Stomach (tissue), 8 donors: ENCODE measurements at regions not wholly inside any gene's neighbourhood (a gene's known extent, or its start where the extent isn't known, plus 50 kb on each side); places are given as distances from the start of the nearest gene placed in this dataset.
A peak's percentile ranks its signal among the peaks of the same experiment; 100 is the strongest.

Experiments used
- DNase-seq, 2 donors: peaks; one replicate each; pipeline versions ENCODE4 v3.0.0 to v3.0.0-alpha.2; 2013 to 2019
- H3K27ac ChIP-seq, 5 donors: fragments of 200-600 bp in 4 of 5; sonication (generic) in 4 of 5; one replicate each; pipeline ENCODE4 v1.5.1; 2013 to 2019; ENCODE audit warnings: mild to moderate bottlenecking in 1 of 5, moderate library complexity in 1 of 5
- H3K27me3 ChIP-seq, 3 donors: fragments of 200-600 bp; sonication (generic); one replicate each; pipeline ENCODE4 v1.5.1; 2017 to 2019; ENCODE audit warnings: mixed run types in 1 of 3
- H3K36me3 ChIP-seq, 4 donors: fragments of 200-600 bp; sonication (generic); 1 replicate in 3 of 4; 2 replicates in 1 of 4; pipeline ENCODE4 v1.5.1; 2016 to 2019
- H3K4me1 ChIP-seq, 4 donors: fragments of 200-600 bp; sonication (generic); one replicate each; pipeline ENCODE4 v1.5.1; 2016 to 2019
- H3K4me3 ChIP-seq, 4 donors: fragments of 200-600 bp; sonication (generic) in 3 of 4; one replicate each; pipeline ENCODE4 v1.5.1; 2016 to 2019; ENCODE audit warnings: mild to moderate bottlenecking in 1 of 4
- H3K9me3 ChIP-seq, 4 donors: fragments of 200-600 bp; sonication (generic); one replicate each; pipeline ENCODE4 v1.5.1; 2016 to 2019
- EP300 ChIP-seq: sonication (generic); formaldehyde crosslinking; IDR thresholded peaks from one replicate; pipeline ENCODE4 v1.6.1; 2017; ENCODE audit warnings: antibody characterized with exemption
- POLR2A ChIP-seq, 4 donors: fragments of 450-650 bp; IDR thresholded peaks; one replicate each; pipeline ENCODE4 v1.6.1; 2016; ENCODE audit warnings: antibody characterized with exemption in 4 of 4, control low read depth in 2 of 4, mild to moderate bottlenecking in 1 of 4, moderate library complexity in 1 of 4
- POLR2AphosphoS5 ChIP-seq, 3 donors: sonication (generic); formaldehyde crosslinking; IDR thresholded peaks; one replicate each; pipeline ENCODE4 v1.6.1; 2016; ENCODE audit warnings: antibody characterized with exemption in 3 of 3
- WGBS, 5 donors: extraction: QIAGEN DNeasy Blood & Tissue Kit in 3 of 5; methylation state at CpG; one replicate each; pipeline versions ENCODE4 v1.1.5 to v1.1.7; 2013 to 2018; 5-methylcytosine and 5-hydroxymethylcytosine counted together
- intact Hi-C: fragments of 100-400 bp; cut with DNase I; formaldehyde crosslinking; loops from one replicate; pipeline ENCODE4 v1.15.1; 2023; ENCODE audit warnings: low total_unique reads
- TF ChIP-seq, protein P1 (sequence below), 7 experiments: fragments of 450-650 bp in 4 of 7; fragments of 200-600 bp in 3 of 7; sonication (generic) in 3 of 7; IDR thresholded peaks; one replicate each; pipeline ENCODE4 v1.5.1; 2016 to 2019; ENCODE audit warnings: antibody characterized with exemption in 7 of 7, control low read depth in 2 of 7, mild to moderate bottlenecking in 1 of 7
- donor health status: healthy with polysubstance abuse.
- donor health status: Bipolar disorder and iron deficiency.
- donor health status: healthy.

DNA sequence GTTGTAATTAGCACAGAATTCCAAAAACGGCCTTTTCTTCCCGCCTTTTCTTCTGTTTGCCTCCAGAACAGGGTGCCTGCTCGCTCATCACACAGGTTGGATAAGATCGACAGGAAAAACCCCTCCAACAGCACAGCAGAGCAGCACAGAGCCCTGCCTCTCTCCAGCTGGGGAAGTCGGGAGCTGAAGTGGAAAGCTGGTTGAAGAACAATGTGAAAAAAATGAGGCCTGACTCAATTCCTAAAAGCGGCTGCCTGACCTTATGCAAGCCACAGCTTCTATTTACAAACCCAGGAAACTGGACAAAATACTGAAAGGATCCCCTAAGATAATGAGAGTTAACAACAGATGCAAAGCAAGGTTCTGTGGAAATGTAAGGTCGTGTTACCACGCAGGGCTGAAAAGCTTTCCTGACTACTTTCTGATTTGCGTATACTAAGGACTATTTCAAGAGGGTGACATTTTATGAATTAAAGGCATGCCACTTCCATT lies 116.9 kb downstream of the TTLL2 start:
- Histone ChIP-seq H3K4me3 (no peak overlapping the region), H3K27me3 (no peaks in the 10 kb centered on the region), H3K4me1 (peaks cover 0 to 10% (median 4%) of the 10 kb centered on the region in 4 donors), H3K27ac (no peak overlapping the region), H3K36me3 (no peaks in the 10 kb centered on the region), H3K9me3 (no peaks in the 10 kb centered on the region)
- WGBS, 5 donors, result 31 to 47% (median 33%) methylated on average over 9 of the region's 9 CpGs
- intact Hi-C loops, result no loop called here
- DNase-seq, result peak in 1 of 2 donors; percentile 61
- no peak for TF ChIP-seq POLR2A (IDR thresholded peaks at IDR 0.05)
- TF ChIP-seq, protein P1, sequence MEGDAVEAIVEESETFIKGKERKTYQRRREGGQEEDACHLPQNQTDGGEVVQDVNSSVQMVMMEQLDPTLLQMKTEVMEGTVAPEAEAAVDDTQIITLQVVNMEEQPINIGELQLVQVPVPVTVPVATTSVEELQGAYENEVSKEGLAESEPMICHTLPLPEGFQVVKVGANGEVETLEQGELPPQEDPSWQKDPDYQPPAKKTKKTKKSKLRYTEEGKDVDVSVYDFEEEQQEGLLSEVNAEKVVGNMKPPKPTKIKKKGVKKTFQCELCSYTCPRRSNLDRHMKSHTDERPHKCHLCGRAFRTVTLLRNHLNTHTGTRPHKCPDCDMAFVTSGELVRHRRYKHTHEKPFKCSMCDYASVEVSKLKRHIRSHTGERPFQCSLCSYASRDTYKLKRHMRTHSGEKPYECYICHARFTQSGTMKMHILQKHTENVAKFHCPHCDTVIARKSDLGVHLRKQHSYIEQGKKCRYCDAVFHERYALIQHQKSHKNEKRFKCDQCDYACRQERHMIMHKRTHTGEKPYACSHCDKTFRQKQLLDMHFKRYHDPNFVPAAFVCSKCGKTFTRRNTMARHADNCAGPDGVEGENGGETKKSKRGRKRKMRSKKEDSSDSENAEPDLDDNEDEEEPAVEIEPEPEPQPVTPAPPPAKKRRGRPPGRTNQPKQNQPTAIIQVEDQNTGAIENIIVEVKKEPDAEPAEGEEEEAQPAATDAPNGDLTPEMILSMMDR (IDR thresholded peaks at IDR 0.05), result no peak

DNA sequence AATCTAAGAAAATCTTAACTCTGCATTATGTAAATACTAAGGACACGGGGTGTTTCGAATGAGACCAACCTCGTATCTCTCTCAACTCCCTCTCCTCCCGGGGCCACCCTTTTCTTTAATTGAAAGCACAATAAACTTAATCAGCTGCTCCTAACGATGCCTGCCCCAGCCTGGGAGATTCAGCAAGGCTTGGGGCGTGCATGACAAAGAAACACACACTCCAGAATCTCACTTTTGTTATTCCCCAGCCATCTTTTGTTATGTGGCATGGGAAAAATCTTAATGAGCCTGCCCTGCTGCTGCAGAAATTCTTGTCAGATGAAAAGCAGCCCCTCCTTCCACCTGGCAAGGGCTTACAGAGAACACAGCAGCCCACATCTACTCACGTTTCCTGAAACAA lies 117.4 kb downstream of the TTLL2 start:
- no peak overlapping the region for H3K4me3 ChIP-seq
- TF ChIP-seq, protein P1 (IDR thresholded peaks at IDR 0.05), result no peak
- TF ChIP-seq POLR2AphosphoS5 (IDR thresholded peaks at IDR 0.05) (no peak), POLR2A (IDR thresholded peaks at IDR 0.05) (no peak), EP300 (no peak)
- peaks cover 0 to 10% (median 4%) of the 10 kb centered on the region in 4 donors for H3K4me1 ChIP-seq
- intact Hi-C loops, result no loop called here
- no peak overlapping the region for H3K27ac ChIP-seq
- DNase-seq, result peak in 1 of 2 donors; percentile 56
- H3K9me3 ChIP-seq, result no peaks in the 10 kb centered on the region
- no peaks in the 10 kb centered on the region for H3K27me3 ChIP-seq
- H3K36me3 ChIP-seq, result no peaks in the 10 kb centered on the region
- 26 to 38% (median 34%) methylated on average over 7 of the region's 7 CpGs for WGBS, 5 donors

DNA sequence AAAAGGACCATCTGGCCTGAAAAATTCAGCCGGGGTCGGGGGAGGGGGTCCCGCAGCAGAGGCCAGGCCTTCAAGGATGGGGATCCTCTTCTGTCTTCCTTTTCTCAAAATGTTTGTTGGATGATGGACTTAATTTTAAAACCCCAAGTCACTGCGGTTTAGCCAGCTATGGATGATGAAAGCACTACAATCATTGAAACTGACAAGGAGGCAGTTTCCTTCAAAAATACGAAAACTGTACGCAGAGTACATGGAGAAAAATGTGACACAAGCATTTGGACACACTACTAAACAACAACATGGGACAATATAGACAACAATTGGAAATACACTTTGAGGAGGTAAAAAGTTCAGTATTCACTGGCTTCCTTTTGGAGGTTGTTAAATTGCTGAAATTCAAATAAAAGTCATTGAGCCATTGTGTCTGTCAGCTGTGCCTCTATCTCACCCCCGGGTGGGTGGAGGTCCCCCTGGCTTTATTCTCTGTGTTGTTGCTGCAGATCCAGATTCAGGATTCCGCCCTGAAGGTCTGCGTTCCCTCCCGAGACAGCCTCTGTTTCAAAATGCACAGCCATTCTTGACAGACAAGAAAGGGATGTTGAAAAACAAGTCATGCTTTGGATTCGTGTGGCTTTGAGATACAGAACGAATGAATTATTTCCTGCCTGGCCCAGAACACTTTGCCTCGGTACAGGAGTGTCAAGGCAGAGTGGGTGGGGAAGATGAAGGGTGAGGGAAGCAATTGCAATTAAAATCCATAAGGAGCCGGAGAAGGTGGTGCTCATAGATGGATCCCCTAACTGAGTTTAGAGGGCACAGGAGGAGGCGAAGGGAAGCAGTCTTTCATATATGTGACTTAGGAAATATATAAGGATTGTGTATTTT lies 118.2 kb downstream of the TTLL2 start:
- WGBS, 5 donors, result 77 to 82% (median 80%) methylated on average over 15 of the region's 15 CpGs
- TF ChIP-seq, protein P1 (IDR thresholded peaks at IDR 0.05), result no peak
- TF ChIP-seq EP300 (no peak), POLR2A (IDR thresholded peaks at IDR 0.05) (no peak), POLR2AphosphoS5 (IDR thresholded peaks at IDR 0.05) (no peak)
- intact Hi-C loops, result no loop called here
- Histone ChIP-seq H3K36me3 (no peaks in the 10 kb centered on the region), H3K4me3 (no peak overlapping the region), H3K27me3 (no peaks in the 10 kb centered on the region), H3K27ac (no peak overlapping the region), H3K9me3 (no peaks in the 10 kb centered on the region), H3K4me1 (peaks cover 0 to 10% (median 4%) of the 10 kb centered on the region in 4 donors)
- DNase-seq, result no peak

DNA sequence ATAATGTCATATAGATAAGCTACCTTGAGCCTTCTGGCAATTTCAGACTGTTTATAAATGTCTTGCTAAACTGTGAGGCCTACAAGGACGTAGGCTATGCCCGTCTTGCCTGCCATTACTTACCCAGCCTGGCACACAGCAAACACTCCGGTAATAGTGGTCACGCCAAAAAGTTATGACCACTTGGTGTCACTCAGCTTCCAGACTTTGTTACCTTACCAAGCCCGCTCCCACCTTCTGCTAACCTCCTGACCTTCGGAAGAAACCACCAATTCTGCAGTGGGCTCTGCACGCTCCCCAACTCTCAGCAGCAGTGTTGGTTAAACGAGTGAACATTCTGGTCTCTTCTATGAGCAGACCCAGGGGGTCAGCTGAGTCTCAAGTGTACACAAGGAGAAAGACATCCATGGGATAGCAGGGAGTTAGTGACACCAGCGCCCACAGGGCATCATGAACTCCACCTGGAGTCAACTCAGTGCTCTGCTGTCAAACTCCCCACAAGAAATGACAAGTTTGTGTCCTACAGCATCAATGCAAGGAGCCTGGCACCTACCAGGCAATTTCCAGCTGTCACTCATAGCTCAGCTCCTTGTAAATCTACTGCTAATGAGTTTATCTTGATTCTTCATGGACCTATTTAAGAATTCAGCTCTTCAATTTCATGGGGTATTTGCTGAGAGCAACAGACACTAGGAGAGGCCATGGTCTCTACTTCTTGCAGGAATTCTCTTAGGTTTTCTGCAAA lies 119.9 kb downstream of the TTLL2 start:
- TF ChIP-seq POLR2AphosphoS5 (IDR thresholded peaks at IDR 0.05), result no peak
- TF ChIP-seq EP300, result no peak
- TF ChIP-seq POLR2A (IDR thresholded peaks at IDR 0.05), result no peak
- TF ChIP-seq, protein P1 (IDR thresholded peaks at IDR 0.05), result no peak
- no peak overlapping the region for H3K4me3 ChIP-seq
- 85 to 95% (median 91%) methylated on average over 9 of the region's 9 CpGs for WGBS, 5 donors
- H3K4me1 ChIP-seq, result peaks cover 0 to 14% (median 8%) of the 10 kb centered on the region in 4 donors
- intact Hi-C loops, result no loop called here
- no peak overlapping the region for H3K27ac ChIP-seq
- H3K9me3 ChIP-seq, result no peaks in the 10 kb centered on the region
- H3K36me3 ChIP-seq, result no peaks in the 10 kb centered on the region
- no peaks in the 10 kb centered on the region for H3K27me3 ChIP-seq
- DNase-seq, result no peak
